ENCODE measurements at regions not wholly inside any gene's neighbourhood (a gene's known extent, or its start where the extent isn't known, plus 50 kb on each side); places are given as distances from the start of the nearest gene placed in this dataset.

DNA sequence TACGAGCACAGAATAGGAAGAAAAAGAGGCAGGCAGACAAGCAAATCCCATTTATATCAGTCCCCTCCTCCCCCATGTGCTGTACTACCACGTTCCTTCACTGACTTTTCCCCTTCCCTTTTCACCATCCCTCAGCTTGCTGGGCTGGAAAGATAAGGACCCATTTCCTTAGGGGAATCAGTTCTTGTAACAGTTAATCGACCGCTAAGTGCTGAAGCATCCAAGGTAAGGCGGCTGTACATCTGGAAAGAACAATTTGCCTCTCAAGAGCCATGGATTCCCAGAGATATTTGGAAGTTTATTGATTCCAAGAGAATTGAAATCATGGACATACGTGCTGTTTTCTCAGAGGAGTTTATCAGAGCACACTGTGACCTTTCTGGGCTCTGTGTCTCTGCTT, 1688.0 kb downstream of the STIM2 start:
- DNase-seq: no peak

GRCh38 chr4:28555866-28556265, 1695.2 kb downstream of the STIM2 start:
- no peak for DNase-seq

GRCh38 chr4:28557755-28558154, 1697.1 kb downstream of the STIM2 start:
- no peak for DNase-seq

DNA sequence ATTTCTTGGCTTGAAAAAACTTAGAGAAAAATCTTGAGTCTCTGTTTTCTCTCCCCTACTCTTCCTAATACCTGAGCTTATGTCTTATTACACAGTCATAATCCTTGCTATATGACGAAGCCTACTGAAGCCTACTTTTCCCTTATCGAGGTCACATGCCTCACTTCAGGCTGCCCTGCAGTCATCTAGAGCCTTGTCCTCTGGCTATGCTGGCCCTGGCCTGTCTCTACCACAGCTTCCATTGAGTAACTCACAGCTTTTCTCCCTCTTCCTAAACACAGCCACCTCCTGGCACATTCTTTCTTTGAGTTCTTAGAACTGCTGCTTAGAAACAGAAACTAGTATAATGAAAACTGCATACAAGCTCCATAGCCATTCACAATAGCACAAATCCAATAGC, 1698.3 kb downstream of the STIM2 start:
- DNase-seq: no peak

DNA sequence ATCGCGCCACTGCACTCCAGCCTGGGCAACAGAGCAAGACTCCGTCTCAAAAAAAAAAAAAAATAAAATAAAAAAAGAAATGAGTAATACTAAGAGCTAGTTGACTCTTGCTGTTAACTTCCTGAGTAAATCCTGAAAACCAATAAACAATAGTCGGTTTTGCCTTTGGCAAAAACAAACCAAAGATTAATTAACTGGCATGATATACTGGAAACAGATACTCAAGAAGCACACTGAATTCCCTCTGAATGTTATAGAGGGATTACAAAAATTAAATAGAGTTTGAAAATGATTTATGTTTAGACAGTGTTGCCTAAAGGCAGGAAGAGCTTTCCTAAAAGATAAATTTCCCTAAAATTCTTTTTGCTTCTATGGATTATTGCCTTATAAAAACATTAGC, 1702.3 kb downstream of the STIM2 start:
- DNase-seq: no peak

- DNase-seq: no peak
Observed at GRCh38 chr4:28565396-28565795, 1704.8 kb downstream of the STIM2 start.

GRCh38 chr4:28600958-28601357, 1740.3 kb downstream of the STIM2 start:
- DNase-seq: no peak

DNA sequence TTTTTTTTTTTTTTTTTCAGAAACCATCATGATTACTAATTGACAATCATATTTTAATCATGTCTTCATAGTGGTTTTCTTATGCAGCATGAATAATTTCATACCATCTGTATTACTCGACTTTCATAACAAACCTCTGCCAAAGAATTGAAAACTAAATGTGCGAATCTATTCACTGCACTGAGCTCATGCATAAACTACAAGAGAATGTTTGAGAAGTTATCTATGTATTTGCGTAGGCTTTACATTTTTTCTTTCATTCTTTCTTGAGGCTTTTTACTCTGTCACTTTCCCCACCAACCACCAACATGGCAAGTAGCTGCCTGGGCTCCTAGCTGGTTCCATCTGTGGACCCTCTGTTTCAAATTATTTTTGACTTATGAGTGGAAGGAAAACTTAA, 1761.0 kb downstream of the STIM2 start:
- no peak for DNase-seq

- no peak for DNase-seq
Observed at GRCh38 chr4:28636971-28637370, 1776.3 kb downstream of the STIM2 start.

DNA sequence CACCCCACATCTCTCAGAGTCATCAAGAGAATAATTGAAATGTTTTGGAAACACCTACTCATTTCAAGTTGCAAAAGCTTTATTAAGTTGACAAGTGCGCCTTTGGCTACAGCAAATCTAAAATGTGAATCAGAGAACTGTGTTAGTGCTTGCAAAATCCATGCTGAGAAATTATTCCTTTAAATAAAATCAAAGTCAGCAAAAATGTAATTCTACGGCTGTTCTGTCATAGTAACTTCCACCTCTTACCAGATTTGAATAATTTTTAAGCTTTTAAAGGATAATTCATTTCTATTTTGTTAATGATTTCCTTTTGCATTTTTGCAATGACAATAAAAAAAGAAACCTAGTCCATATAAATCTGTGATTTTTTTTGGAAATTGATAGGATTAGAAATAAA, 1779.1 kb downstream of the STIM2 start:
- DNase-seq: no peak

DNA sequence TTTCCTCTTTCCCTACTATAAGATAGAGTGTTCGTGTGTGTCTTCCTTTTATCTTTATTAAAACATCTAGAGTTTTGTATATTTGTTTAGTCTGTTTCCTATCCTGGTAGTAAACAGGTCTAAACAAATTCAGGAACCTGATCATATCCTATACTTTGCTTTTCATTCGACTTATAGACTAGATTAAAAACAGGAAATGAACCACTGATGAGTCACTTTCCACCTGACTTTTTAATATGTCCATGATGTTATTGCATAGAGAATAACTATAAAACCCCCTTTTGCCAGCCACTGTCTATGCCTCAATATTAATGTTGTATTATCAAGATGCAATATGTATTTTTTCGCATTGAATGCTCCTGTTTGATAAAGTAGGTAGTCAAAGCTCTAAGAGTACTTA, 1794.0 kb downstream of the STIM2 start:
- DNase-seq: no peak

- no peak for DNase-seq
Observed at GRCh38 chr4:28665306-28665705, 1804.7 kb downstream of the STIM2 start.

DNA sequence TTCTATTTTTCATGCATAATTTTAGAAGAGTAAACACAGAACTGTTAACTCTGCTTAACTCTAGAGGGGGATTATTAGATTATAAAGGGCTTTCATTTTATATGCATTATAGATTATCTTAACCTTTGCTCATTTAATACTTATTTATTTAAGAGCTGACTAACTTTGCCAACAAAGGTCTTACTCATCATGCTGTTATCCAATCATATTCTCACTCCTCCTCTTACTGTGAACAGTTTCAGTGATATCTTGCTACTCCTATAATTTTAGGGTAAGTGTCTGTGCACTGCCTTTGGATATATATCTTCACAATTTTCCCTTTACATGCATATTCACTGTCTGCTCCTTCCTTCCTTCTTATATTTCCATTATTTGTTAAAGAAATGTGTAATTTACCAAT, 1814.9 kb downstream of the STIM2 start:
- DNase-seq: no peak

GRCh38 chr4:28677808-28678207, 1817.2 kb downstream of the STIM2 start:
- DNase-seq: no peak

- no peak for DNase-seq
Observed at GRCh38 chr4:28682847-28683246, 1822.2 kb downstream of the STIM2 start.

GRCh38 chr4:28686618-28687017, 1826.0 kb downstream of the STIM2 start:
- DNase-seq: peak; percentile 10

GRCh38 chr4:28690890-28691289, 1830.2 kb downstream of the STIM2 start:
- no peak for DNase-seq

- DNase-seq: no peak
Observed at GRCh38 chr4:28702571-28702970, 1841.9 kb downstream of the STIM2 start.

GRCh38 chr4:28709891-28710290, 1849.2 kb downstream of the STIM2 start:
- DNase-seq: no peak

DNA sequence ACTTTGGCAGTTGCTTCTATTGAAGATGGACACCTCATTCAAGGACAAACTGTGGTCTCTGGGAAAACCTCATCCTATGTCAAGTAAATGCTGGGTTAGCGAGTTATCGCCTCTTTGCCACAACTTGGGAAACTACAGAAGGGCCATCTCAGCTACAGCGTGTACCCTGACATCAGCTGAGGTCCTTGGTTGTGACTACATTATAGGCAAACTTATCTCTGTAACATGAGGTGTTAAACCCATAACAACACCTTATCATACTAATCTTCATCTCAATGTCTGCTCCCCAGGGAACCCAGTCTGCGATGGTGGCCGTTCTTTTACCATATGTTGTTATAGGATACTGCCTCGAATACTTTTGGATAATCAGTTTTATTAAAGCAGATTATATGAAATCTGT, 1862.7 kb downstream of the STIM2 start:
- no peak for DNase-seq

DNA sequence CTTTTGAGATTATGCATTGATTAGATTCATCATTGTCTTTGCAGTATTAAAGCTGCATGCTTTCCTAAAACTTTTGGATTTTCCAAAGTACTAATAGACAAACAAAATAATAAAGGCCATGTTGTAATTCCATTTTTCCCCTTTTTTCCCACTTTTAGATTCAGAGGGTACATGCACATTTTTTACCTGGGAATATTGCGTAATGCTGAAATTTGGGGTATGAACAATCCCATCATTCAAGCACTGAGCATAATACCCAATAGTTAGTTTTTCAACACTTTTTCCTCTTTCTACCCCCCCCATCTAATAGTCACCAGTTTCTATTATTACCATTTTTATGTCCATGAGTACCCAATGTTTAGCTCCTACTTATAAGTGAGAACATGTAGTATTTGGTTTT, 1863.6 kb downstream of the STIM2 start:
- no peak for DNase-seq

- no peak for DNase-seq
Observed at GRCh38 chr4:28730304-28730703, 1869.7 kb downstream of the STIM2 start.

- no peak for DNase-seq
Observed at GRCh38 chr4:28744066-28744465, 1883.4 kb downstream of the STIM2 start.

DNA sequence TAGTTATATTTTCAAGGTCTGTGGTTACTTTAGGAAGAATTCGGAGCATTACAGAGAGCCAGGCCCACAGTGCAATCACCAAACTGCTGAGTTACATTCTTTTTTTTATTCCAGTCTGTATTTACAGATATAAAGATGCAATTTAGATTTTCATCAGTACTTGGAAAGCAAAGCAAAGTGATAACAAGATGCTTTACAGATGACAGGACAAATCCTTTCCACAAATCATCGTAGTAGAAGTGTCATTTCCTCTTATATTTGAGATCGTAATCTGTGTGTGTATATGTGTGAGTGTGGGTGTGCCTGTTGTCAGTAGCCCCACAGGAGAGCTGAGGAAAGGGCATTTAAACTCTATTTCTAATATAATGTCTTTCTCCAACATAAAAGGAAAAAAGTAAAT, 1893.7 kb downstream of the STIM2 start:
- DNase-seq: no peak

DNA sequence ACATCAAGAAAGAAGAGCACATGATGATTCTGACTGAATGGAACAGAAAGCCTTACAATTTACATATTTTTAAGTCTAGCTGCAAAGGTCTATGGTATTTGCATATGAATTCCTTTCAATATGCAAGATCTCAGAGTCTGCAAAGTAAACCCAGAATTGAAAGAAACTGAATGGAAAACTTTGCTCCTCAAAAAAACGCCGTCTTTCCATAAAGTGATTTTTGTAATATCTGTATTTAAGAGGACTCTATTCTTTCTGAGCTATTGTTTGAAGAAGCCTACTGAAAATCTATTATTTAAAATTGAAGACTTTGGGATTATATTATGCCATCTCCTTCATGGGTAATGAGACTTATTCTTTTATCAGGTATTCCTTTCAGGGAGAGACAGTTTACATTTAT, 1894.4 kb downstream of the STIM2 start:
- no peak for DNase-seq

- DNase-seq: no peak
Observed at GRCh38 chr4:28759064-28759463, 1898.4 kb downstream of the STIM2 start.

All from activated CD4-positive, alpha-beta T cell treated with anti-CD3 and anti-CD28 coated beads for 48 hours (primary cell).